OCI-LY7 (cell line): ENCODE measurements at regions not wholly inside any gene's neighbourhood (a gene's known extent, or its start where the extent isn't known, plus 50 kb on each side); places are given as distances from the start of the nearest gene placed in this dataset.

ENCODE experiments used
- BruUV-seq: library from RNA; stranded (reverse); fragments of 400-500 nt; replicated peaks from 2 replicates; lab custom pipeline; 2021; lab: Mats Ljungman, UMichigan
- CTCF ChIA-PET: fragments of 300-600 bp; sonication (Branson Sonifier 250); formaldehyde crosslinking; loops from one replicate; lab custom pipeline; 2022; ENCODE audit warnings: antibody characterized with exemption; ENCODE audit not compliant: unreplicated experiment; lab: Charles Lee
- POLR2A ChIA-PET: fragments of 300-600 bp; sonication (Branson Sonifier 250); formaldehyde crosslinking; loops from one replicate; lab custom pipeline; 2022; ENCODE audit warnings: antibody characterized with exemption; lab: Charles Lee
- DNase-seq: peaks from one replicate; pipeline ENCODE4 v3.0.0-alpha.2; 2015; ENCODE audit warnings: low spot score
- H2AFZ ChIP-seq: fragments of 200-600 bp; sonication (generic), shearing (Covaris generic); 2 replicates; pipeline ENCODE4 v1.6.1; 2014; ENCODE audit warnings: mild to moderate bottlenecking, antibody characterized with exemption, low read length, moderate library complexity
- H3K27ac ChIP-seq: fragments of 200-600 bp; sonication (generic); 2 replicates; pipeline ENCODE4 v1.5.1; 2014; ENCODE audit warnings: mixed run types, low read depth, mild to moderate bottlenecking, moderate library complexity, low read length, inconsistent platforms; ENCODE audit not compliant: poor library complexity, severe bottlenecking
- H3K36me3 ChIP-seq: fragments of 200-600 bp; sonication (generic); 2 replicates; pipeline ENCODE4 v1.6.1; 2014; ENCODE audit warnings: mild to moderate bottlenecking, antibody characterized with exemption, low read length, moderate library complexity, mixed read lengths; ENCODE audit not compliant: insufficient read depth
- H3K4me1 ChIP-seq: fragments of 200-600 bp; sonication (generic); 2 replicates; pipeline ENCODE4 v1.5.1; 2014; ENCODE audit warnings: mild to moderate bottlenecking, low read length; ENCODE audit not compliant: insufficient read depth, poor library complexity, severe bottlenecking
- H3K4me2 ChIP-seq: fragments of 200-600 bp; sonication (generic); 2 replicates; pipeline ENCODE4 v1.6.1; 2014; ENCODE audit warnings: mild to moderate bottlenecking, low read length
- H3K4me3 ChIP-seq: fragments of 200-600 bp; sonication (generic); 2 replicates; pipeline ENCODE4 v1.5.1; 2014; ENCODE audit warnings: mild to moderate bottlenecking, low read depth, low read length; ENCODE audit not compliant: poor library complexity, severe bottlenecking
- H3K79me2 ChIP-seq: fragments of 200-600 bp; sonication (generic); 2 replicates; pipeline ENCODE4 v1.6.1; 2016; ENCODE audit warnings: low read depth, mild to moderate bottlenecking, low read length, moderate library complexity, mixed read lengths; ENCODE audit not compliant: insufficient read depth
- H3K9me2 ChIP-seq: fragments of 200-600 bp; sonication (generic); 2 replicates; pipeline ENCODE4 v1.6.1; 2016; ENCODE audit warnings: mild to moderate bottlenecking, low read length, mixed read lengths; ENCODE audit not compliant: insufficient read depth
- H3K9me3 ChIP-seq: fragments of 200-600 bp; sonication (generic); 2 replicates; pipeline ENCODE4 v1.6.1; 2014; ENCODE audit warnings: mild to moderate bottlenecking, mixed run types, low read length, mixed read lengths
- H4K20me1 ChIP-seq: fragments of 200-600 bp; sonication (generic); 2 replicates; pipeline ENCODE4 v1.6.1; 2014; ENCODE audit warnings: mild to moderate bottlenecking, antibody characterized with exemption, low read length, moderate library complexity, mixed read lengths; ENCODE audit not compliant: insufficient read depth
- CTCF ChIP-seq: fragments of 200-600 bp; sonication (generic); conservative IDR thresholded peaks from 2 replicates; pipeline ENCODE4 v1.5.1; 2014; ENCODE audit warnings: mild to moderate bottlenecking, antibody characterized with exemption, low read length, moderate library complexity, mixed read lengths
- EZH2phosphoT487 ChIP-seq: fragments of 200-600 bp; sonication (generic); IDR thresholded peaks from 2 replicates; pipeline ENCODE4 v1.6.1; 2018; ENCODE audit warnings: low read depth, borderline replicate concordance, mild to moderate bottlenecking, mixed run types, antibody characterized with exemption, low read length, moderate library complexity, mixed read lengths
- intact Hi-C: fragments of 100-400 bp; cut with micrococcal nuclease; formaldehyde crosslinking; loops from one replicate; pipeline ENCODE4 v1.10.0; 2022; ENCODE audit not compliant: unreplicated experiment

GRCh38 chr2:221001381-221001801 is 570.7 kb downstream of the EPHA4 start:
- no peaks in the 10 kb centered on the region for H4K20me1 ChIP-seq
- DNase-seq: no peak
- TF ChIP-seq EZH2phosphoT487: no peak
- no peak for TF ChIP-seq CTCF
- ChIA-PET CTCF (no interaction called here), POLR2A (interaction anchor here (0.7 kb wide), 1 partner anchor 881 kb away, joined by 3 read pairs; no protein-coding TSS in a partner anchor)
- H3K36me3 ChIP-seq: no peaks in the 10 kb centered on the region
- H3K9me3 ChIP-seq: no peaks in the 10 kb centered on the region
- no peak overlapping the region for H2AFZ ChIP-seq
- H3K27ac ChIP-seq: no peak overlapping the region
- H3K4me3 ChIP-seq: no peak overlapping the region
- intact Hi-C loops: no loop called here
- H3K4me2 ChIP-seq: no peak overlapping the region
- no peaks in the 10 kb centered on the region for H3K4me1 ChIP-seq
- no peaks in the 10 kb centered on the region for H3K79me2 ChIP-seq
- no peaks in the 10 kb centered on the region for H3K9me2 ChIP-seq
- no TSS peak for BruUV-seq

GRCh38 chr2:221002101-221002685 is 569.9 kb downstream of the EPHA4 start:
- H3K4me2 ChIP-seq: no peak overlapping the region
- no peak overlapping the region for H2AFZ ChIP-seq
- no peaks in the 10 kb centered on the region for H3K4me1 ChIP-seq
- H3K36me3 ChIP-seq: no peaks in the 10 kb centered on the region
- H3K9me3 ChIP-seq: no peaks in the 10 kb centered on the region
- no peak for DNase-seq
- TF ChIP-seq CTCF (no peak), EZH2phosphoT487 (no peak)
- POLR2A ChIA-PET: interaction anchor here (0.6 to 0.7 kb wide), 2 partner anchors 22 to 881 kb away, joined by 3 read pairs; no protein-coding TSS in a partner anchor
- H3K9me2 ChIP-seq: no peaks in the 10 kb centered on the region
- intact Hi-C loops: no loop called here
- H3K27ac ChIP-seq: no peak overlapping the region
- no peak overlapping the region for H3K4me3 ChIP-seq
- CTCF ChIA-PET: no interaction called here
- no TSS peak for BruUV-seq
- H3K79me2 ChIP-seq: no peaks in the 10 kb centered on the region
- no peaks in the 10 kb centered on the region for H4K20me1 ChIP-seq

DNA sequence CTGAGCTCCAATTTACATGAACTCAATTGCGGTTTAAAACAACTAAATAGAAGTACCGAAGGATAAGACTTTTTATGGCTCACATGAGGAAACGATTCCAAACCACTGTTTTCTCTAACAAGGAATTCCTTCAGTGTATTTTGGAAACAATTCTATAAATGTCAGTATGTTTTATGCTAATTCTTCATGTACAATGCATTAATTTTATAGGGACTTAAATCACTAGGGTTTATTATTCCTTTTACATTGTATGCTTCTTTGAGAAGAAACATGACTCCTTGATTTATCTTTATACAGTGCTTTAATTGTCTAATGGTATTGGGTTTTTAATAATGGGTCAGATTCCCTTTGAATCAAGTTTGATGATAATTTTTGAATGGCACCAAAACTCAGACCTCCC is 566.8 kb downstream of the EPHA4 start:
- Histone ChIP-seq H2AFZ (no peak overlapping the region), H3K9me3 (no peaks in the 10 kb centered on the region), H4K20me1 (no peaks in the 10 kb centered on the region), H3K79me2 (no peaks in the 10 kb centered on the region), H3K4me3 (no peak overlapping the region), H3K36me3 (no peaks in the 10 kb centered on the region), H3K27ac (no peak overlapping the region), H3K9me2 (no peaks in the 10 kb centered on the region), H3K4me1 (no peaks in the 10 kb centered on the region), H3K4me2 (no peak overlapping the region)
- TF ChIP-seq EZH2phosphoT487: no peak
- no peak for TF ChIP-seq CTCF
- no TSS peak for BruUV-seq
- CTCF ChIA-PET: no interaction called here
- DNase-seq: no peak
- POLR2A ChIA-PET: no interaction called here
- intact Hi-C loops: no loop called here
